ENCODE measurements at regions not wholly inside any gene's neighbourhood (a gene's known extent, or its start where the extent isn't known, plus 50 kb on each side); places are given as distances from the start of the nearest gene placed in this dataset.

DNA sequence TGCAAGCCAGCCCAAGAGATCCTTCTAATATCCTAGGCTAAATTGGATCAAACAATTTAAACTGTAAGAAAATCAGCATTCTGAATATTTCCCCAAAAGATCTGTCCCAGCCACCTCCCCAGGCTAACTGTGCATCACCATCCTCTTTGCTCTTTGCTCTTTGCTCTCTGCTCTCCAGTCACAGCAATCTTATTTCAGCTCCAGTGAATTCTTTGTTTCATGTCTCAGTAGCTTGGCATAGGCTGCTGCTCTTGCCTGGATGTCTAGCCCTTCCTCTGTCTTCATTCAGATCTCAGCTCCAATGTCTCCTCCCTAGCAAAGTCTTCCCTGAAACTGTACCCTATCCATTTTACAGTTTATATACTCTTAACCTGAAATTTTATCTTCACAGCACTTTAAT, 399.8 kb upstream of the USP15 start (continued):
- TF ChIP-seq MAFK (IDR thresholded peaks at IDR 0.05; ENCODE audit: low read depth, low read length) (no peak), FOSL1 (IDR thresholded peaks at IDR 0.05; ENCODE audit: insufficient read depth, low read depth, low read length) (no peak), TAF7 (optimal IDR thresholded peaks at IDR 0.05; ENCODE audit: borderline replicate concordance, low read depth, low read length) (no peak), CREB1 (IDR thresholded peaks at IDR 0.05) (no peak), CHD2 (IDR thresholded peaks at IDR 0.05; ENCODE audit: low read length) (no peak)
